ENCODE measurements at regions not wholly inside any gene's neighbourhood (a gene's known extent, or its start where the extent isn't known, plus 50 kb on each side); places are given as distances from the start of the nearest gene placed in this dataset.

- no peak overlapping the region for H3K9ac ChIP-seq
- H3K79me2 ChIP-seq (ENCODE audit: low read depth): no peaks in the 10 kb centered on the region
- H3K4me1 Mint-ChIP-seq: peaks cover 8% of the 10 kb centered on the region
- no peak overlapping the region for H3K4me3 Mint-ChIP-seq
- H3K9me3 ChIP-seq (ENCODE audit: low read depth): no peaks in the 10 kb centered on the region
- H3K27ac Mint-ChIP-seq: no peak overlapping the region
- peaks cover 4% of the 10 kb centered on the region for H3K4me1 ChIP-seq
- no peak overlapping the region for H2AFZ ChIP-seq (replicated peaks)
- no peak overlapping the region for H3K4me3 ChIP-seq
- H3K27me3 ChIP-seq: no peaks in the 10 kb centered on the region
- no peak overlapping the region for H3K27ac ChIP-seq
- H3F3A ChIP-seq (ENCODE audit: low read depth): peaks cover 3% of the 10 kb centered on the region
- no peaks in the 10 kb centered on the region for H3K27me3 Mint-ChIP-seq (ENCODE audit: insufficient read depth, low read depth)
- peaks cover 3% of the 10 kb centered on the region for H3K9me3 Mint-ChIP-seq
- DNase-seq (ENCODE audit: low spot score): no peak
- TF ChIP-seq EZH2phosphoT487 (IDR thresholded peaks at IDR 0.05) (no peak), EZH2 (IDR thresholded peaks at IDR 0.05) (no peak)
- TF ChIP-seq, protein P1, sequence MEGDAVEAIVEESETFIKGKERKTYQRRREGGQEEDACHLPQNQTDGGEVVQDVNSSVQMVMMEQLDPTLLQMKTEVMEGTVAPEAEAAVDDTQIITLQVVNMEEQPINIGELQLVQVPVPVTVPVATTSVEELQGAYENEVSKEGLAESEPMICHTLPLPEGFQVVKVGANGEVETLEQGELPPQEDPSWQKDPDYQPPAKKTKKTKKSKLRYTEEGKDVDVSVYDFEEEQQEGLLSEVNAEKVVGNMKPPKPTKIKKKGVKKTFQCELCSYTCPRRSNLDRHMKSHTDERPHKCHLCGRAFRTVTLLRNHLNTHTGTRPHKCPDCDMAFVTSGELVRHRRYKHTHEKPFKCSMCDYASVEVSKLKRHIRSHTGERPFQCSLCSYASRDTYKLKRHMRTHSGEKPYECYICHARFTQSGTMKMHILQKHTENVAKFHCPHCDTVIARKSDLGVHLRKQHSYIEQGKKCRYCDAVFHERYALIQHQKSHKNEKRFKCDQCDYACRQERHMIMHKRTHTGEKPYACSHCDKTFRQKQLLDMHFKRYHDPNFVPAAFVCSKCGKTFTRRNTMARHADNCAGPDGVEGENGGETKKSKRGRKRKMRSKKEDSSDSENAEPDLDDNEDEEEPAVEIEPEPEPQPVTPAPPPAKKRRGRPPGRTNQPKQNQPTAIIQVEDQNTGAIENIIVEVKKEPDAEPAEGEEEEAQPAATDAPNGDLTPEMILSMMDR (IDR thresholded peaks at IDR 0.05): no peak
- H3K36me3 ChIP-seq: no peaks in the 10 kb centered on the region
- no peaks in the 10 kb centered on the region for H4K20me1 ChIP-seq (ENCODE audit: low read depth)
- H3K4me2 ChIP-seq: no peak overlapping the region
- no peaks in the 10 kb centered on the region for H3K36me3 Mint-ChIP-seq
Measured at GRCh38 chr3:20258371-20258770, 72.4 kb upstream of the SGO1 start.

GRCh38 chr3:20256144-20256543 lies 70.1 kb upstream of the SGO1 start:
- no peaks in the 10 kb centered on the region for H3K36me3 ChIP-seq
- Mint-ChIP-seq H3K27me3 (ENCODE audit: insufficient read depth, low read depth) (no peaks in the 10 kb centered on the region), H3K4me1 (peaks cover 16% of the 10 kb centered on the region), H3K27ac (no peak overlapping the region), H3K9me3 (peaks cover 3% of the 10 kb centered on the region), H3K36me3 (no peaks in the 10 kb centered on the region), H3K4me3 (no peak overlapping the region)
- TF ChIP-seq EZH2 (IDR thresholded peaks at IDR 0.05) (no peak), EZH2phosphoT487 (IDR thresholded peaks at IDR 0.05) (no peak)
- TF ChIP-seq, protein P1 (IDR thresholded peaks at IDR 0.05): no peak
- no peak overlapping the region for H2AFZ ChIP-seq (replicated peaks)
- H3K79me2 ChIP-seq (ENCODE audit: low read depth): no peaks in the 10 kb centered on the region
- H3K4me1 ChIP-seq: peaks cover 8% of the 10 kb centered on the region
- peaks cover 9% of the 10 kb centered on the region for H3F3A ChIP-seq (ENCODE audit: low read depth)
- H3K27me3 ChIP-seq: no peaks in the 10 kb centered on the region
- no peak for DNase-seq (ENCODE audit: low spot score)
- H3K9me3 ChIP-seq (ENCODE audit: low read depth): no peaks in the 10 kb centered on the region
- H3K4me2 ChIP-seq: no peak overlapping the region
- H3K27ac ChIP-seq: no peak overlapping the region
- H4K20me1 ChIP-seq (ENCODE audit: low read depth): no peaks in the 10 kb centered on the region
- no peak overlapping the region for H3K4me3 ChIP-seq
- H3K9ac ChIP-seq: no peak overlapping the region

GRCh38 chr3:20254268-20255117 lies 68.5 kb upstream of the SGO1 start:
- Histone ChIP-seq H3K4me2 (no peak overlapping the region), H2AFZ (replicated peaks) (no peak overlapping the region), H3F3A (ENCODE audit: low read depth) (peaks cover 16% of the 10 kb centered on the region), H3K79me2 (ENCODE audit: low read depth) (no peaks in the 10 kb centered on the region), H3K27me3 (no peaks in the 10 kb centered on the region), H4K20me1 (ENCODE audit: low read depth) (no peaks in the 10 kb centered on the region), H3K27ac (no peak overlapping the region), H3K4me3 (no peak overlapping the region), H3K36me3 (no peaks in the 10 kb centered on the region), H3K9me3 (ENCODE audit: low read depth) (no peaks in the 10 kb centered on the region), H3K4me1 (peaks cover 15% of the 10 kb centered on the region), H3K9ac (no peak overlapping the region)
- peaks cover 23% of the 10 kb centered on the region for H3K4me1 Mint-ChIP-seq
- H3K4me3 Mint-ChIP-seq: no peak overlapping the region
- H3K9me3 Mint-ChIP-seq: peaks cover 3% of the 10 kb centered on the region
- peak overlapping the region; percentile 17 for H3K27ac Mint-ChIP-seq
- no peak for DNase-seq (ENCODE audit: low spot score)
- TF ChIP-seq EZH2phosphoT487 (IDR thresholded peaks at IDR 0.05): no peak
- no peak for TF ChIP-seq EZH2 (IDR thresholded peaks at IDR 0.05)
- TF ChIP-seq, protein P1 (IDR thresholded peaks at IDR 0.05): no peak
- no peaks in the 10 kb centered on the region for H3K36me3 Mint-ChIP-seq
- H3K27me3 Mint-ChIP-seq (ENCODE audit: insufficient read depth, low read depth): peaks cover 2% of the 10 kb centered on the region
